ENCODE measurements at regions not wholly inside any gene's neighbourhood (a gene's known extent, or its start where the extent isn't known, plus 50 kb on each side); places are given as distances from the start of the nearest gene placed in this dataset.

- Histone ChIP-seq H3F3A (ENCODE audit: insufficient read depth, low read length) (no peaks in the 10 kb centered on the region), H2AFZ (ENCODE audit: low read length) (no peak overlapping the region), H3K9me3 (ENCODE audit: low read length) (no peaks in the 10 kb centered on the region), H3K36me3 (ENCODE audit: insufficient read depth, low read length) (no peaks in the 10 kb centered on the region), H3K9ac (ENCODE audit: low read length) (no peak overlapping the region), H3K79me2 (ENCODE audit: insufficient read depth, low read length) (no peaks in the 10 kb centered on the region), H3K27me3 (ENCODE audit: insufficient read depth, low read length) (no peaks in the 10 kb centered on the region), H3K4me2 (ENCODE audit: low read length) (0 out of 2 replicates have a peak overlapping the region, but pooled peaks have one; percentile 35), H3K9me2 (ENCODE audit: low read depth, low read length) (no peaks in the 10 kb centered on the region), H4K20me1 (ENCODE audit: insufficient read depth, low read length) (no peaks in the 10 kb centered on the region), H3K4me3 (ENCODE audit: low read depth, low read length, poor library complexity, severe bottlenecking) (no peak overlapping the region), H3K27ac (ENCODE audit: low read depth, low read length, poor library complexity, severe bottlenecking) (no peak overlapping the region), H3K4me1 (ENCODE audit: insufficient read depth, low read length, severe bottlenecking) (peaks cover 26% of the 10 kb centered on the region)
- TF ChIP-seq CTCF (IDR thresholded peaks at IDR 0.05; ENCODE audit: low read length) (no peak), EZH2 (IDR thresholded peaks at IDR 0.05; ENCODE audit: borderline replicate concordance, low read length) (no peak)
Observed at GRCh38 chrX:6757631-6758030, 222.7 kb upstream of the VCX3A start.

- no peak overlapping the region for H3K4me2 ChIP-seq (ENCODE audit: low read length)
- no peak overlapping the region for H3K4me3 ChIP-seq (ENCODE audit: low read depth, low read length, poor library complexity, severe bottlenecking)
- H3K9ac ChIP-seq (ENCODE audit: low read length), result no peak overlapping the region
- H2AFZ ChIP-seq (ENCODE audit: low read length), result no peak overlapping the region
- H4K20me1 ChIP-seq (ENCODE audit: insufficient read depth, low read length), result no peaks in the 10 kb centered on the region
- no peak overlapping the region for H3K27ac ChIP-seq (ENCODE audit: low read depth, low read length, poor library complexity, severe bottlenecking)
- no peaks in the 10 kb centered on the region for H3K79me2 ChIP-seq (ENCODE audit: insufficient read depth, low read length)
- no peaks in the 10 kb centered on the region for H3K9me2 ChIP-seq (ENCODE audit: low read depth, low read length)
- H3K4me1 ChIP-seq (ENCODE audit: insufficient read depth, low read length, severe bottlenecking), result peaks cover 22% of the 10 kb centered on the region
- no peaks in the 10 kb centered on the region for H3K36me3 ChIP-seq (ENCODE audit: insufficient read depth, low read length)
- TF ChIP-seq CTCF (IDR thresholded peaks at IDR 0.05; ENCODE audit: low read length), result no peak
- no peak for TF ChIP-seq EZH2 (IDR thresholded peaks at IDR 0.05; ENCODE audit: borderline replicate concordance, low read length)
- no peaks in the 10 kb centered on the region for H3K9me3 ChIP-seq (ENCODE audit: low read length)
- H3F3A ChIP-seq (ENCODE audit: insufficient read depth, low read length), result no peaks in the 10 kb centered on the region
- H3K27me3 ChIP-seq (ENCODE audit: insufficient read depth, low read length), result no peaks in the 10 kb centered on the region
Observed at GRCh38 chrX:6748595-6748994, 213.7 kb upstream of the VCX3A start.

GRCh38 chrX:6738518-6739470, 203.9 kb upstream of the VCX3A start:
- peak overlapping the region; percentile 96 for H3K27ac ChIP-seq (ENCODE audit: low read depth, low read length, poor library complexity, severe bottlenecking)
- H3K4me2 ChIP-seq (ENCODE audit: low read length), result peak overlapping the region; percentile 71
- TF ChIP-seq EZH2 (IDR thresholded peaks at IDR 0.05; ENCODE audit: borderline replicate concordance, low read length) (no peak), CTCF (IDR thresholded peaks at IDR 0.05; ENCODE audit: low read length) (no peak)

More at GRCh38 chrX:6738518-6739470, 203.9 kb upstream of the VCX3A start:
- Histone ChIP-seq H3K4me3 (ENCODE audit: low read depth, low read length, poor library complexity, severe bottlenecking) (peak overlapping the region; percentile 41), H3K9ac (ENCODE audit: low read length) (peak overlapping the region; percentile 58), H3K79me2 (ENCODE audit: insufficient read depth, low read length) (no peaks in the 10 kb centered on the region), H3K4me1 (ENCODE audit: insufficient read depth, low read length, severe bottlenecking) (peaks cover 46% of the 10 kb centered on the region), H3K36me3 (ENCODE audit: insufficient read depth, low read length) (no peaks in the 10 kb centered on the region), H4K20me1 (ENCODE audit: insufficient read depth, low read length) (no peaks in the 10 kb centered on the region), H3K27me3 (ENCODE audit: insufficient read depth, low read length) (no peaks in the 10 kb centered on the region), H3F3A (ENCODE audit: insufficient read depth, low read length) (no peaks in the 10 kb centered on the region), H3K9me3 (ENCODE audit: low read length) (no peaks in the 10 kb centered on the region), H3K9me2 (ENCODE audit: low read depth, low read length) (no peaks in the 10 kb centered on the region), H2AFZ (ENCODE audit: low read length) (no peak overlapping the region)

Measured in OCI-LY1 (cell line).